ENCODE measurements at regions not wholly inside any gene's neighbourhood (a gene's known extent, or its start where the extent isn't known, plus 50 kb on each side); places are given as distances from the start of the nearest gene placed in this dataset.

DNA sequence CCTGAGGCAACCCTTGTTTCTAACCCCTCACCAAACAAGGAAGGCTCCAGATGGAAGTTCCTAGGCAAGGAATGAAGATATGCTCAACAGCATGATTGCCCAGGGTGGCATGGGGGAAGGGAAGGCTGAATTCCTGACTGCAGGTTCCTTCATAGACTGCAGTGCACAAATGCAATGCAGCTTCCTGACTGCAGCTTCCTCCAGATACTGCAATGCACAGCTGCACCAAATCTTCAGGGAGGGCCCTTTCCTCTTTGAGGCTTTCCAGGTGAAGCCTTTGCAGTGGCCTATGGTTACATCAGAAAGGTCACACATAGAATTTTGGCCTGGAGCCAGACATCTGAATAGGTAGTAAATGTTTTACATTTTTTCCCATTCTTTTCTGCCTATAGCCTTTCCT lies 58.8 kb upstream of the DYNAP start:
- DNase-seq (ENCODE audit: low spot score) = no peak

- DNase-seq (ENCODE audit: low spot score) = no peak
Observed at GRCh38 chr18:54532962-54533361, 58.1 kb upstream of the DYNAP start.
